ENCODE measurements at regions not wholly inside any gene's neighbourhood (a gene's known extent, or its start where the extent isn't known, plus 50 kb on each side); places are given as distances from the start of the nearest gene placed in this dataset.

DNA sequence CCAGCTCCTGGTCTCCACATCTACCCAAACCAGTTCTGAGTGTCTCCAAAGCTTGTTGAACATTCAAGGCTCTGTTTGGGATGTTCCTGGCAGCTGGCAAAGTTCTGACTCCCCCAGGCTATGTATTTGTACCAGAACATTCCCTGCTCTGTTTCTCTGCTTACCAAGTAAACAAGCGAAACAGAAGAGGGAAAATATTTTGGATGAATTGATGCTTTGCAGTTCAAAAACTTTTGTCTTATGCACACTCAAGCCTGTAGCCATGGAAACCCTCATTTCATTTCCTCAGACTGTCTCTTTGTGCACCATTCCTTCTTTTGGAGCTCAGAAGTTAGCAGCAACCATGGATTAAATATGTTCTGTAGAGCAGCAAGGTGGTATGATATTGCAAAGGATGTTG is 145.8 kb downstream of the ACTL7B start:
- DNase-seq = no peak

DNA sequence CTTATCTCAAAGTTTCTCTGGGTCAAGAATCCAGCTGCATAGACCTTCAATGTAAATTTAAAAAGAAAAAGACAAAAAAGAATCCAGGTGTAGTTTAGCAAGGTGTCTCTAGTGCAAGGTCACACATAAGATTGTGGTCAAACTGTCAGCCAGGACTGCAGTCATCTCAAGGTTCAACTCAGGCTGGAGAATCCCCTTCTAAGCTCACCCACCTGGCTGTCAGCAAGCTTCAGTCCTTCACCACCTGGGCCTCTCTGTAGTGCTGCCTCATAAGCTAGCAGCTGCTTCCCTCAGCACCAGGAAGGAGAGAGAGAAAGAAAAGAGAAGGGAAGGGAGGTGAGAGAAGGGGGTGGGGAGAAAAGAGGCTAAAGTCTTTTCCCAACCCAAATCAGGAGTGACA is 146.7 kb downstream of the ACTL7B start:
- DNase-seq = no peak

DNA sequence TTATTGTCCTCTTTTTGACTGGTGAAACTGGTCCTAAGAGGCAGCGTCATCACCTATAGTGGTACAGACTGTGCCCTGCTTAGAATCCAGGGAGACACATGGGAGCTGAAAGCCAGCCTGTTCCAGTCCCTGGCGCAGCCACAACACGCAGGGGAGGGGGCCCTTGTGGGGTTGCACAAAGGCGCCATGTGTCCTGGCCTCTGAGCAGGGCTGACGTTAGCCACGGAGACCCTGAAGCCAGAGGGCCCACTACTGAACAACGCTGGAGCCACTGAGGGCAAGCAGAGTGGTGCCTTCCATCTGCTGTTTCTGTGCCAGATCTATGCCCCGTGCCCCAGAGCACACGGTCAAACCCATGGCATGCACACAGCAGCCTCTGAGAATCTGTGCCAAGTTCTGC is 147.3 kb downstream of the ACTL7B start:
- DNase-seq = no peak

DNA sequence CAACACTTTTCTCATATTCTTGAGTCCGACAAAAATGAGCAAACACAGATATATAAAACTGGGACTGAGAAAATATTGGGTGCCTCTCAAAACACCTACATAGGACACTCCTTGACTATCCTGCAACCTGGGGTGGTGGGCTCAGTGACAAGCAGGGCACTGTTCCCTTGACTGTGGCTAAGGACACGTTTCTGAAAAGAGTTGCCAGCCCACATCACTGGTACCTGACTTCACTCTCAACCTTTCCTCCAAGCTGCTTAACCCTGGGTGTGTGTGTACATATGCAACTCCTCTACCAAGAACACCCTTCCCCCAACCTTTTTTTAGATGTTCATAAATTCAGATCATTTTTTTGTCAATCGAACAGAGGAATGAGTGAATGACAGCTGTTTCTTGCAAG is 148.7 kb downstream of the ACTL7B start:
- no peak for DNase-seq

DNA sequence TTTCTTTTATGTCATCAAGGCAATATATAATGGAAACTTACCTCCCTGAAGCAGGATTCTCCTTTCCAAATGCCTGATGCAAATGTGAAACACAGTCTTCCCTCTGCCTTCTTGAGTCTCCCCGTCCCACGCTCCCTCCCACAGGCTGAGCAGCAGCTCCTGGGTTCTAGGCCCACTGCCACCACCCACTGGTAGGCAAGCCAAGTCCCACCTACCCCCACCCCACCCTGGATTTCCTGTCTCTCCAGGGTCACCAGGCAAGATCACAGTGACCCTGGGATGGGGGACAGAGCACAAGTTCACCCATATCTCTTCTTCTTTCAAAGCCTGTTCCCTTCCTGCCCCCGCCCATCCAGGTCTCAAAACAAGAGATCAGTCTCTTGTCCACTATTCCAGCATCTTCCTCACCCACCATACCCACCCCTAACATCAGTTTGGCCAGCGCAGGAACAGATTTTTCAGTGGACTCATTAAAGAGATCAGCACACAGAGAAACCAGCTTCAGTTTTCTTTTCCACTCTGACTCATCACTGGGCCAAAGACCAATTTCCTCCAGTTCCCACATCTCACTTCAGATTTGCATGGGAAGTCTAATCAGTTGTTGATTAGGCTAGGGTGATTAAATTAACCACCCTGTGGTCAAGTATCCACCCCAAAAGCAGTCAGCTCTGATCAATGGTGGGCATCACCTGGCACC is 151.5 kb downstream of the ACTL7B start:
- no peak for DNase-seq

DNA sequence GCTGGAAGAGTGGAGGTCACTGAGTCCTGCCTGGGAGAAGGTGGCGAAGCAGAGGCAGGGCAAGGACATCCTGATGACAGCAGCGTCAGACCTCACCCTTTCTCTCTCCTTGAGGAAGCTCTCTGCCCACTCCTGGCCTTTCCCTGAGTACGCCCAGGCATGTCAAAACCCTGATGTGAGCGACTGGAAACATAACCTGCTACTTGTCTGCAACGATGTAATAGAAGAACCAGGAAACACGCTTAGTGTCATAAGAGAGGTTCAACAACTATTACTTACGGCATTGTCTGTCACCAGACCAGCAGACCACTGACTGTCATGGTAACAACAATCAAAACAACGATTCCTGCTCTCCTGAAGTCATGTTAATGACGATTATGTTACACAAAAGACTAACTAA is 152.4 kb downstream of the ACTL7B start:
- no peak for DNase-seq

DNA sequence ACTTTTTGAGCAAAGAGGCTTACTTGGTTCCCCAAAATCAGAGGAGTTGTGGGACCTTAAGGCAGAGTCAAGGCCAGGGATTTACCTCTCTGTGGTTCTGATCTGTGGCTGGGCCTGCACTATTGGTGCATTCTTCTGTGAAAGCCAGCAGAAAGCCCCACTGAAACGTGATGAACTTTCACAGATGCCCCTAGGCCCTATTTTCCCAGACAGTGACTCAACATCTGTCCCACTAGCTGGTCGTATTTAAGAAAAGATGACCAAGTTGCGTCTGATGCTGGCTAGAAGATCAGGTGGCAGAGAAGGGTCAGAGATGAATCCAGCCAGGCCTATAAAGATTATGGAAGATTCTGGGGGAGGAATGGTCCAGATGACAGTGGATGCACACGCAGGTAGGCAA is 153.1 kb downstream of the ACTL7B start:
- no peak for DNase-seq

DNA sequence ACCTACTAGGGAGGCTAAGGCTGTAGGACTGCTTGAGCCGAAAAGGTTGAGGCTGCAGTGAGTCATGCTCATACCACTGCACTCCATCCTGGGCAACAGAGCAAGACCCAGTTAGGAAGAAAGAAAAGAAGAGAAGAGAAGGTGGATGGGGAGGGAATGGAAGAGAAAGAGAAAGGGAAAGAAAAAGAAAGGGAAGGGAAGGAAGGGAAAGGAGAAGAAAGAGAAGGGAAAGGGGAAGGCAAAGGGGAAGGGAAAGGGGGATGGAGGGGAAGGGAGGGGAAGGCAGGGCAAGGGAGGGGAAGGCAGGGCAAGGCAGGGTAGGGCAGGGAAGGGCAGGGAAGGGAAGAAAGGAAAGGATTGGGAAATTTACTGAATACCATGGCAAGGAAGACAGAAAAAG is 157.0 kb downstream of the ACTL7B start:
- no peak for DNase-seq

DNA sequence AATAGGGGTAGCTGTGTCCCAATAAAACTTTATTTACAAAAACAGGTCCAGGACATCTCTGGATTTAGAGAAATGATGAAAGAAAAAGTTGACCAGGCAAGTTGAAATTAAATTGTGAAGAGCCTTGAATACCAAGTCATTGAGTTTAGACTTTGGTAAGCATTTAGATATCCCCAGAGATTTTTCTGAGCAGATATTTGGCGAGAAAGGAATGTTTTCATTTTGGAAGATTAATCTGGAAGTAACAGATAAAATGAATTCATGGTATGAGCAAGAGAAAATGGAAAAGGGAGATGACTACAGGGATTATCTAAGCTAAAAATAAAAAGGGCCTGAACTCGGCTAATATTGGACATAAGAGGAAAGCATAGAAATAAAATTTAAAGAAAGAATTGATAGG is 157.6 kb downstream of the ACTL7B start:
- no peak for DNase-seq

DNA sequence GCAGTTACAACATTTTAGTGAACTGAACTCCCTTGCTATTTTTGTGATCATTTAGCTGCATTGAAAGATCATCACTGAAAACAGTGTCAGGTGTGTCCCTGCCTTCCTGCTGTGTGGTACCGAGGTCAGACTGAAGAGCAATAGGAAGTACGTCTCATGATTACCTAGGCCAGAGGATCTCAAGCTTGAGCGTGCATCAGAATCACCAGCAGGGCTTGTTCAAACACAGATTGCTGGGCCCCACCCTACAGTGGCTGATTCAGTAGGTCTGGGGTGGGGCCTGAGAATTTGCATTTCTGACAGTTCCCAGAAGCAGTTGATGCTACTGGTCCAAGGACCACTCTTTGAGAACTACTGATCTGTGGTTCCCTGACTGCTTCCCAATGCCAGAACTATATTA is 159.6 kb downstream of the ACTL7B start:
- DNase-seq = no peak

DNA sequence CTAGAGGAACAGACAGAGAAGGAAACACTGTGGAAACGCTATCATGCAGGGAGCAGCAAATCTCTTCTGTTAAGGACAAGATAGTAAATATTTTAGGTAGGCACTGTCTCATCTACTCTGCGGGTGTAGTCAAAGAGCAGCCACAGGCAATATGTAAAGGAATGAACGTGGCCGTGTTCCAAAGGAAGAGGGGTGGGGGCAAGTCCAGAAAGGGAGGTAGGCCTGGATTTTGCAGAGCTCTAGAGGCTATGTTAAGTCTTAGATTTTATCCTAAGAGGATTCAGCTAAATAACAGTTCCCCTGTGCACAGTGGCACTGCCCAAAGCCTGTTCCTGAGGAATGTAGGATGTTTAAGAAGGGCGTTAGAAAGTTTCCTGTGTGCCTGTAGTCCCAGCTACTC is 161.6 kb downstream of the ACTL7B start:
- no peak for DNase-seq

DNA sequence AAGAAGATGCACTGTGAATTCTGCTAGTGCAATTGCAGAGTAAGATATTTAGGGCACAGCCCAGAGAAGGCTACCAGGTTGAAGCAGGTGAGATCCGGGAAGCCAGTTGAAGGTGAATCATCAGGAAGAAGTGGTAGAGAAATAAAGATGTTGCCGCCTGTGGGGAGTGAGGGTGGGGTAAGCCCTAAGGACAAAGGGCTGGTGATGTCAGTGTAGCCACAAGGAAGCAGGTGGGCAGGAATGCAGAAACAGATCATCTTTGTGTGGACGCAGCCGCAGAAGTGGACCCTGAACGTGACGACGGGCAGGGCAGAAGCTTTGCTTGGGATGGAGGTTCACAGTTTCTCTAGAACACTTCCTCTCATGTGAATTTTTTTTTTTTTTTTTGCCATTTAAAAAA is 164.2 kb downstream of the ACTL7B start:
- peak; percentile 41 for DNase-seq

DNA sequence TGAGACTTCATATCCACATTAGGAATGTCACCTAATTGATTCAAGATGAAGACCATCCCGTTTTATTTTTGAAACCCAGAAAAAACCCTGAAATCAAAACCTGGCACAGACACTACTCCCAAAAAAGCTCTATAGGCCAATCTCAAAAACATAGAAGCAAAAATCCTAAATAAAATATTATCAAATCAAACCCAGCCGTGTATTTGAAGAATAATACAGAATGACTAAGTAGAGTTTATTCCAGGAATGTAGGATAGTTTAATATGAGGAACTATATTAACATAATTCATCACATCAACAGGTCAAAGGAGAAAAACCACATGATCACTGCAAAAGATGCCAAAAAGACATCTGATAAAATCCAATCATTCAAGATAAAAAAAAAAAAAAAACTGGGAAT is 167.1 kb downstream of the ACTL7B start:
- DNase-seq = no peak

DNA sequence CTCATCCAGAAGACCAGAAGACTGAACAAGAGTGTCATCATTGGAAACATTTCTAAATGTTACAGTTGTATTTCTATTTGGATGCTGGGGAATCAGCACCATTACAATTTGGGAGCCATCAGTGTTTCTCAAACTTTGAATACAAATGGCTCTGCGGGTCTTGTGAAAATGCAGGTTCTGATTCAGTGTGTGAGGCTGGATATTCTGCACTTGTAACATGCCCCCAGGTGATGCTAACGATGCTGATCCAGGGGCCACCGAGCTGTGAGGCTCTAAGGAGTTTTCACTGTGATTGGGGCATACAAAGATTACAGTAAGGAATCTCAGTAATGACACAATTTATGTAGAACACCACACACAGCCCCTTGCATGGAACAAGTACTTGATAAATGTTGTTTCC is 167.7 kb downstream of the ACTL7B start:
- no peak for DNase-seq

DNA sequence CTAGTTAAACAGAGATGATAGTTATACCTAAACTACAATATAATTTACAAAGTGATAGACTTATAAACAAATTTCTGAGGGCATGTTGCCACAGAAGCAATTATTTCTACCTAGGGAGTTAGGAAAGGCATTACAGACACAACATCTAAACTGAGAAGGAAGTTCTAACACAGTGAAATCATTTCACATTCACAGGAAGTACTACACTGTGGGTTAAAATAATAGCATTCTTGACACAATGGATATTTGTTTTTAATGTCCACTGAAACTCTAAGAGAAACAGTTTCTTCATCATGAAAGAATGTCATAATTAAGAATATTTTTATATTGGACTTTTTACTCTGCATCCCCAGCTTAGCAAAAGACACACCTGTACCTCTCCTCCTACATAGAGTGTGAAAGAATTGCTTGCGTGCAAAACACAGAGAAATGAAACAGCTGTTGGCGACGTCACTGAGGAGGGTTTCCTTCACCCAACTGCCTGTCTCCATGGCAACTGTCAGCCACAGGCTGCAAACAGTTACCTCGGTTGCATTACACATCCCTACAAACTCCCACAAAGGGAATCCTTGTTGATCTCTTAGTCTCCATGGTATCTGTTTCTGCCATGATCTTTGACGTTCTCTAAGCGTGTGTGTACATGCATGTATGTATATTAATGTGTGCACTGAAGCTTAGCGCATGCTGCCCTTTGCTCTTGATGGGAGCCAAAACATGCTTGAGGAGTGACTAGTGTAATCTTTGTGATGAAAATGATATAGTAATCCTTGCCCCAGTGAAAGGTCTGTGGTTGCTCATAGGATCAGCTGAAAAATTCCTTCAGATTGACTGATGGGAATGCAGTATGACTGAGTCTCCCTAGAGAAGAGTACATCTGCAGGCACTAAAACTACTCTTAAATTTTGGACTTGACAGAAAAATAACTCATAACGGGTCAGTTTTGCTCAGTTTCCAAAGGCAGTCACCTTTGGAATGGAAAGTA is 168.5 kb downstream of the ACTL7B start:
- DNase-seq = no peak

DNA sequence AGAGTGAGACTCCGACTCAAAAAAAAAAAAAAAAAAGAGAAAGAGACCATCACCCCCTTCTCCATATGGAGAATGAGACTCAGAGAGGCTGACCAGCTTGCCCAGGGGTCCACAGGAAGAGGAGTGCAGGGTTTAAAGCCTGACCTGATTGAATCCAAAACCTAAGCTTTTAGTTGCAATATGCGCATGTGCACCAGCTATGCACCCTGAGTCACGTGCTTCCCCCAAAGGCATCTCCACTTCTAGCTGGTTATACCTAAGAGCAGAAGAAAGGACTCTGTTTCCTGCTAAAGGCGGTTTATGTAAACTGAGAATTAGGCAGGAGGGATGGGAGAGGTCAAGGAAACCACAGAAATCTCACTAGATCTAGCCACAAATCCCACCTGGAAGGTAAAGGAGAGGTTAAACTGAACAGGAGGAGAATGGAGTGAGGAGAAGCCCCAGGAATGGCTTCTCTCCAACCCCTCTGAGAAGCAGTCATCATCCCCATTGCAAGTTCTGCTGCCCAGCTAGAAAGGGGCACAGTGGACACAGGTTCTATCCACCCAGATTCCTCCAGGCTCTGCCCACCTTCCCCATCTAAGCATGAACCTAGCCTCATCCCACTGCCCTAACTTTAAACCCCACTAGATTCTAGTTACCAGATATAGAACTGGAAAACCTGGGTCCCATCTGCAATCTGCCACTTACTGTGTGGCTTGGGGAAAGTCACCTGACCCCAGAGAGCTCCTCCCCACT is 171.3 kb downstream of the ACTL7B start:
- DNase-seq = no peak

DNA sequence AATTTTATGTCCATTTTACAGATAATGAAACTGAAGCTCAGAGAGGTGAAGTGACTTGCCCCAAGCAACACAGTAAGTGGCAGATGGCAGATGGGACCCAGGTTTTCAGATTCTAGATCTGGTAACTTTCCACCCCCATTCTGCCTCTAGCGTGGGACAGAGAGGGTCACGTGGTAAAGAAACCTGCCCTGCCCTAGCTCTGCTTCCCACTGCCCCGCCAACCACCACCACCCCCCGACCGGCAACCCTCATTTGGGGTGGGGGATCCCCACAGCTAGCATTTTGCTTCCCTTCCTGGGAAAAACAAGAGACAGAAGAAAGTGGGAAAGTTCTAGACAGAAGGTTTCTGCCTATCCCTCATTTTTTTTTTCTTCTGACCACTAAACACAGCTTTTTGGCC is 172.5 kb downstream of the ACTL7B start:
- DNase-seq = no peak

DNA sequence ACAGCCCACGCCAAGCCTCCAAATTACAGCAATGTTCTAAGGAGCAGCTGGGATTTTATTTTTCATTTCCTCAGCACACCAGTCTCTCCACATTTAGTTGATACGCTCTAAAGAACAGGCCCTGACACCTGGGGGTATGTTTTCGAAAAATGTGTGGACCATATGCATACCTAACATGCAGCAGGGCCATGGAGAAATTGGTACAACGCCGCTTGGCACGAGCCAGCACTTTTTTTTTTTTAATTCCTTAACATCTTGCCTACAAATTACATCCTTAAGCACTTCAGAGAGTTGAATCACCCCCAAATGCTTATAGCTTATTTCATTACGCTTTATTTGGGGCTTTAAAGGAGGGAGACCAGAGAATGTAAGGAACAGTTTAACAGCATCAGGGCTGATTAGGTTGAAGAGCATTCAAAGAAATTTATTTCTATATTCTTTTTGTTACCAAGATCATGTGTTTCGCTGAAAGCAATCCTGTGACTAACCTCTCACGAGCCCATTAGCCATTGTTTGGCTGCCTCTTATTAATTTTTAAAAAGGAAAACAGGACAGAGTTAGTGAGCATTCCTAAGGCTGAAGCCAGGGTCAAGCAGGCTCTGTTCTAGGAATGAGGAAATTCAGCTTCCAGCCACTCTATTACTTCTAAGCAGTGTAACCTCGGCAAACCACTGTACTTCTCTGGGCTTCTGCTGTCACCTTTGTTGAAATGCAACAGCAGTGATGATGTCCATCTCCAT is 173.8 kb downstream of the ACTL7B start:
- no peak for DNase-seq

DNA sequence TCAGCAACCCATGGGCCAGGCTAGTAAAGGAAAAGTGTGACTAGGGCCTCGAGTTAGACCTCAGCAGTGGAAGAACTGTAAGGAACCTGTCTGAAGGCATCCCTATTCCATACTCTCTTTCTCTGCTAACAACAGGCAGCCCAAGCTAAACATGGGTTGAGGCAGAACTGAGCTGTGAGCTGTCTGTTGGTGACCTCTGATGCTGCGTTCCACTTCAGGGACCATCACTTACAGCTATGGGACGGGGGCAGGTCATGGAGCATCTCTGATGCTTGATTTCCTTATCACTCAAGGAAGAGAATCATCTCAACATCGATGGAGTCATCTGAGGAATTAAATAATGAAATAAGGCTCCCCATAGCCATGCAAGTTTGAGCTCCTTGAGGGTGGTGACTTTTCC is 174.8 kb downstream of the ACTL7B start:
- no peak for DNase-seq

DNA sequence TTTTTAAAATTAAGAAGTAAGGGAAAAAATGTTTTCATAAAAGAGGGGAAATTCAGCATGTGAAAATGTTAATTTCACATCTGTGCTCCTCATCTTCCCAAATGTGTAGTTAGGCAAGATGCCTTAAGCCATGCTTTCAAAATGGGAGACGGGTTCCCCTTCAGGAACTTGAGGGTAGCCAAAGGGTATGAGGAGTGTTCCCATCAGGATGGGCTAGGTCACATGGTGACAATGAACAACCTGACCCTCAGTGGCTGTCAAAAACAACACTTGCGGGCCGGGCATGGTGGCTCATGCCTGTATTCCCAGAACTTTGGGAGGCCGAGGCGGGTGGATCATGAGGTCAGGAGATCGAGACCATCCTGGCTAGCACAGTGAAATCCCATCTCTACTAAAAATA is 178.0 kb downstream of the ACTL7B start:
- DNase-seq = no peak

DNA sequence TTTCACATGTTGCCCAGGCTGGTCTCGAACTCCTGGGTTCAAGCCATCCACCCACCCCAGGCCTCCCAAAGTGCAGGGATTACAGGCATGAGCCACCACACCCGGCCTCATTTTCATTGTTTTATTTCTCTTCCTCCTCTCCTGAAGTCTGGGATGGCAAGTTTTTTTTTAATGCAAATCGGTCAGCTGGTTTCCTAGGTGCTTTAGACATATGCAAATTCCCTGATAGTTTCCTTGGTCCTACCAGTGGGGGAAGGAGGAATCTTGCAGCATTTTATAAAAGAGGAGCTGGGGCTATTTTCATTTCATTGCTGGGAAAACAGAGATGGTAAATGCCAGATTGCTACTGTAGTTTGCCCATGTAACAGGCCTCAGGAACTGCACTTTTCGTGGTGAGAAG is 179.4 kb downstream of the ACTL7B start:
- no peak for DNase-seq

DNA sequence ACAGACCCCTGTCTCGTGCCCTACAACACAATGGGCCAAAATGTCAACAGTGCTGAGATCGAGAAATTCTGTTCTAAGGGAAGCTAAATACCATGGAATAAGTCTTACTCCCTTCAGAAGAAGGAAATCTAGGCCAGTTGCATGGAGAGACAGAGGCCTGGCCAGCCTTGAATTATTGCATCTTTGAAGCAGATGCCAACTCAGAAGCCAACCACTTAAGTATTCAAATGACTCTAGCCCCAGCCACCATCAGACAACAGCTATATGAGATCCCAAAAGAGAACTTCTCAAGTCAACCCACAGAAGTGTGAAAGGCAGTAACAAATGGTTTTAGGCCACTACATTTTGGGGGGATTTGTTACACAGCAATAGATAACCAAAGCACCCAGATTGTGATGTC is 180.1 kb downstream of the ACTL7B start:
- DNase-seq = no peak
